Panc1 (cell line): ENCODE measurements at regions not wholly inside any gene's neighbourhood (a gene's known extent, or its start where the extent isn't known, plus 50 kb on each side); places are given as distances from the start of the nearest gene placed in this dataset.

Experiments
- POLR2AphosphoS5 ChIP-seq: IDR thresholded peaks from 2 replicates; pipeline ENCODE4 v1.6.1; 2012; ENCODE audit warnings: mild to moderate bottlenecking, low read depth, low read length, moderate library complexity
- SIN3A ChIP-seq: IDR thresholded peaks from 2 replicates; pipeline ENCODE4 v1.6.1; 2012; ENCODE audit warnings: low read depth, mild to moderate bottlenecking, low read length, moderate library complexity, borderline replicate concordance; ENCODE audit not compliant: insufficient read depth
- TCF7L2 ChIP-seq: IDR thresholded peaks from 2 replicates; pipeline ENCODE4 v1.6.1; 2011; ENCODE audit warnings: mild to moderate bottlenecking, low read depth, low read length, inconsistent platforms
- TF ChIP-seq, protein P1 (sequence below), 2 experiments: IDR thresholded peaks; 2 replicates each; pipeline ENCODE4 v1.6.1; 2011 to 2012; ENCODE audit warnings: low read depth in 2 of 2, control low read depth in 1 of 2, low read length in 1 of 2, mild to moderate bottlenecking in 1 of 2, moderate library complexity in 1 of 2; ENCODE audit not compliant: insufficient read depth in 1 of 2
- TF ChIP-seq, protein P2 (sequence below): fragments of 450-650 bp; IDR thresholded peaks from 2 replicates; pipeline ENCODE4 v1.5.1; 2017; ENCODE audit warnings: mild to moderate bottlenecking

DNA sequence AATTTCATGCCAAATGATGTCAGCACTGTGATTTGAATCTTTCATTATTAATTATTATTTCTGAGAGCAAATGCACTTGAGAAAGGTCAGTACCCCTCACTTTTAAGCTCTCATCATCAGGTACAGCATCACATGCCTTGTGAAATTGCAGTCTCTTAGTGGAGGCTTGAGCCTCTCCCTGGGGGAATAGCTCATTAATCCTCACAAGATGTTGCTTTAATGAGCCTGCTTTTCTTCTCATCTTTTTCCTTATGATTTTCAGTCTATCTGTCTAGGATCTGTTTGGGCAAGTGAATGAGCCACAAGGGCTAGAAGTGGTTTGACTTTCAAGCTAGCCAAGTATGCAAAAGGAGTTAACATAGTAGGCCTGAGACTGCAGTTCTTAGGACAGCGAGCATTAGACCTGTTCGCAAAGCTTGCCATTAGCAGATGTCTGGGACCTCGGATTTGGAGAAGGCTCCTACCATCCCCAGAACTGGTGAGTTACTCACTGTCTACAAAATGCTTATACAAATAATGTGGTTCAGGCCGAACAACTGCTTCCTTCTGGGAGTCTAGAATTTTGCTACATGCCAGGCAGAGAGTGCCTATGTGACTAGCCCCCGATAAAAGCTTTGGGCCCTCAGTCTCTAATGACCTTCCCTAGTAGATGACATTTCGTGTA is 174.5 kb downstream of the IL15 start:
- TF ChIP-seq, protein P1, sequence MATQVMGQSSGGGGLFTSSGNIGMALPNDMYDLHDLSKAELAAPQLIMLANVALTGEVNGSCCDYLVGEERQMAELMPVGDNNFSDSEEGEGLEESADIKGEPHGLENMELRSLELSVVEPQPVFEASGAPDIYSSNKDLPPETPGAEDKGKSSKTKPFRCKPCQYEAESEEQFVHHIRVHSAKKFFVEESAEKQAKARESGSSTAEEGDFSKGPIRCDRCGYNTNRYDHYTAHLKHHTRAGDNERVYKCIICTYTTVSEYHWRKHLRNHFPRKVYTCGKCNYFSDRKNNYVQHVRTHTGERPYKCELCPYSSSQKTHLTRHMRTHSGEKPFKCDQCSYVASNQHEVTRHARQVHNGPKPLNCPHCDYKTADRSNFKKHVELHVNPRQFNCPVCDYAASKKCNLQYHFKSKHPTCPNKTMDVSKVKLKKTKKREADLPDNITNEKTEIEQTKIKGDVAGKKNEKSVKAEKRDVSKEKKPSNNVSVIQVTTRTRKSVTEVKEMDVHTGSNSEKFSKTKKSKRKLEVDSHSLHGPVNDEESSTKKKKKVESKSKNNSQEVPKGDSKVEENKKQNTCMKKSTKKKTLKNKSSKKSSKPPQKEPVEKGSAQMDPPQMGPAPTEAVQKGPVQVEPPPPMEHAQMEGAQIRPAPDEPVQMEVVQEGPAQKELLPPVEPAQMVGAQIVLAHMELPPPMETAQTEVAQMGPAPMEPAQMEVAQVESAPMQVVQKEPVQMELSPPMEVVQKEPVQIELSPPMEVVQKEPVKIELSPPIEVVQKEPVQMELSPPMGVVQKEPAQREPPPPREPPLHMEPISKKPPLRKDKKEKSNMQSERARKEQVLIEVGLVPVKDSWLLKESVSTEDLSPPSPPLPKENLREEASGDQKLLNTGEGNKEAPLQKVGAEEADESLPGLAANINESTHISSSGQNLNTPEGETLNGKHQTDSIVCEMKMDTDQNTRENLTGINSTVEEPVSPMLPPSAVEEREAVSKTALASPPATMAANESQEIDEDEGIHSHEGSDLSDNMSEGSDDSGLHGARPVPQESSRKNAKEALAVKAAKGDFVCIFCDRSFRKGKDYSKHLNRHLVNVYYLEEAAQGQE (IDR thresholded peaks at IDR 0.05; ENCODE audit: insufficient read depth in 1 of 2, low read depth in 2 of 2, low read length in 1 of 2), result no peak
- TF ChIP-seq, protein P2, sequence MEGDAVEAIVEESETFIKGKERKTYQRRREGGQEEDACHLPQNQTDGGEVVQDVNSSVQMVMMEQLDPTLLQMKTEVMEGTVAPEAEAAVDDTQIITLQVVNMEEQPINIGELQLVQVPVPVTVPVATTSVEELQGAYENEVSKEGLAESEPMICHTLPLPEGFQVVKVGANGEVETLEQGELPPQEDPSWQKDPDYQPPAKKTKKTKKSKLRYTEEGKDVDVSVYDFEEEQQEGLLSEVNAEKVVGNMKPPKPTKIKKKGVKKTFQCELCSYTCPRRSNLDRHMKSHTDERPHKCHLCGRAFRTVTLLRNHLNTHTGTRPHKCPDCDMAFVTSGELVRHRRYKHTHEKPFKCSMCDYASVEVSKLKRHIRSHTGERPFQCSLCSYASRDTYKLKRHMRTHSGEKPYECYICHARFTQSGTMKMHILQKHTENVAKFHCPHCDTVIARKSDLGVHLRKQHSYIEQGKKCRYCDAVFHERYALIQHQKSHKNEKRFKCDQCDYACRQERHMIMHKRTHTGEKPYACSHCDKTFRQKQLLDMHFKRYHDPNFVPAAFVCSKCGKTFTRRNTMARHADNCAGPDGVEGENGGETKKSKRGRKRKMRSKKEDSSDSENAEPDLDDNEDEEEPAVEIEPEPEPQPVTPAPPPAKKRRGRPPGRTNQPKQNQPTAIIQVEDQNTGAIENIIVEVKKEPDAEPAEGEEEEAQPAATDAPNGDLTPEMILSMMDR, result no peak
- TF ChIP-seq POLR2AphosphoS5, result no peak
- no peak for TF ChIP-seq TCF7L2
- no peak for TF ChIP-seq SIN3A
